ENCODE measurements at regions not wholly inside any gene's neighbourhood (a gene's known extent, or its start where the extent isn't known, plus 50 kb on each side); places are given as distances from the start of the nearest gene placed in this dataset.
A peak's percentile ranks its signal among the peaks of the same experiment; 100 is the strongest.

GRCh38 chr1:232306269-232306961 is 323.5 kb downstream of the SIPA1L2 start:
- Histone ChIP-seq H2AFZ (ENCODE audit: low read depth, low read length) (no peak overlapping the region), H4K20me1 (replicated peaks; ENCODE audit: control insufficient read depth, extremely low read depth, insufficient read depth, low read length) (no peaks in the 10 kb centered on the region), H3K36me3 (ENCODE audit: control insufficient read depth in 2 of 2, extremely low read depth in 1 of 2, insufficient read depth in 2 of 2, low read length in 2 of 2) (no peaks in the 10 kb centered on the region), H3K9me3 (replicated peaks; ENCODE audit: control insufficient read depth, insufficient read depth, low read length) (no peaks in the 10 kb centered on the region), H3K27ac (ENCODE audit: insufficient read depth, low read depth, low read length) (no peak overlapping the region), H3K4me3 (replicated peaks in 1 of 3; ENCODE audit: insufficient read depth in 1 of 3, low read depth in 1 of 3, low read length in 3 of 3) (no peak overlapping the region), H3K9ac (replicated peaks; ENCODE audit: extremely low read depth, insufficient read depth, low read length) (no peak overlapping the region), H3K27me3 (ENCODE audit: control insufficient read depth in 2 of 2, insufficient read depth in 2 of 2, low read length in 2 of 2) (no peaks in the 10 kb centered on the region), H3K4me1 (ENCODE audit: control insufficient read depth, extremely low read depth, insufficient read depth, low read length) (no peaks in the 10 kb centered on the region), H3K79me2 (ENCODE audit: control insufficient read depth, insufficient read depth, low read length) (no peaks in the 10 kb centered on the region), H3K4me2 (ENCODE audit: insufficient read depth, low read length) (no peak overlapping the region), H3K9me1 (replicated peaks; ENCODE audit: control insufficient read depth, extremely low read depth, insufficient read depth, low read length) (no peaks in the 10 kb centered on the region)
- TF ChIP-seq EZH2 (IDR thresholded peaks at IDR 0.05; ENCODE audit: borderline replicate concordance, low read depth, low read length, severe bottlenecking) (no peak), MAX (IDR thresholded peaks at IDR 0.05; ENCODE audit: insufficient read depth, insufficient read length) (no peak), CTCF (IDR thresholded peaks at IDR 0.05; ENCODE audit: extremely low read depth in 1 of 2, insufficient read depth in 1 of 2, low read depth in 1 of 2, low read length in 2 of 2) (peak in 1 of 2 donors; percentile 29)
- CTCF ChIA-PET, result interaction anchor here (0.7 kb wide), 1 partner anchor 321 kb away, joined by 3 read pairs; no protein-coding TSS in a partner anchor
- intact Hi-C loops (cut with micrococcal nuclease), result loop anchor here (5.0 kb wide), 2 partner anchors 321 to 439 kb away; no protein-coding TSS in a partner anchor
- POLR2A ChIA-PET, result no interaction called here
- BruUV-seq (replicated peaks), result no TSS peak
- FAIRE-seq (no peak), DNase-seq (ENCODE audit: low read depth, low spot score) (peak; percentile 77)
- dilution Hi-C loops (cut with MboI; ENCODE audit: extremely low pct_ligation_motif_present, low sequenced_read_pairs), result no loop called here

DNA sequence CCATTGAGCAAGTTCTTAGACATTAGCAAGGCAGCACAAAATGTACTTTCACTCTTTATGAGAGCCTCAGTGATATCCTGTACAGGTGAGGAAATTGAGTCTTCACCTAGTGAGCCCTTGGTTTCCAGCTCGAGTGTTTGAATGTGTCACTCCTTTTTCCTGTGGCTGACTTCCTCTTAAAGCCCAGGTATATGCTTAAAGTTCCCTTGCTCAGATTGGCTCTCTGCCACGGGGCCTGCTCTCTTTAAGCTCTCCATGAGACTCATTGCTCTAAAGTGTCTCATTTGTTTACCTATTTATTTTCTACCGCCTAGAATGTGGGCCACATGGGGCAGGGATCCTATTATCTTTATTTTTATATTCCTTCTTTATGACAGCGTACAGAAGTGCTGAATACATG is 324.9 kb downstream of the SIPA1L2 start:
- Histone ChIP-seq H3K4me3 (replicated peaks in 1 of 3; ENCODE audit: insufficient read depth in 1 of 3, low read depth in 1 of 3, low read length in 3 of 3) (no peak overlapping the region), H3K9ac (replicated peaks; ENCODE audit: extremely low read depth, insufficient read depth, low read length) (no peak overlapping the region), H3K4me1 (ENCODE audit: control insufficient read depth, extremely low read depth, insufficient read depth, low read length) (no peaks in the 10 kb centered on the region), H3K4me2 (ENCODE audit: insufficient read depth, low read length) (no peak overlapping the region), H3K27ac (ENCODE audit: insufficient read depth, low read depth, low read length) (no peak overlapping the region), H4K20me1 (replicated peaks; ENCODE audit: control insufficient read depth, extremely low read depth, insufficient read depth, low read length) (no peaks in the 10 kb centered on the region), H3K9me3 (replicated peaks; ENCODE audit: control insufficient read depth, insufficient read depth, low read length) (no peaks in the 10 kb centered on the region), H3K36me3 (ENCODE audit: control insufficient read depth in 2 of 2, extremely low read depth in 1 of 2, insufficient read depth in 2 of 2, low read length in 2 of 2) (no peaks in the 10 kb centered on the region), H3K27me3 (ENCODE audit: control insufficient read depth in 2 of 2, insufficient read depth in 2 of 2, low read length in 2 of 2) (no peaks in the 10 kb centered on the region), H3K9me1 (replicated peaks; ENCODE audit: control insufficient read depth, extremely low read depth, insufficient read depth, low read length) (no peaks in the 10 kb centered on the region), H3K79me2 (ENCODE audit: control insufficient read depth, insufficient read depth, low read length) (no peaks in the 10 kb centered on the region), H2AFZ (ENCODE audit: low read depth, low read length) (no peak overlapping the region)
- CTCF ChIA-PET, result interaction anchor here (1.0 kb wide), 1 partner anchor 11 kb away, joined by 3 read pairs; no protein-coding TSS in a partner anchor
- dilution Hi-C loops (cut with MboI; ENCODE audit: extremely low pct_ligation_motif_present, low sequenced_read_pairs), result no loop called here
- DNase-seq (ENCODE audit: low read depth, low spot score) (no peak), FAIRE-seq (no peak)
- intact Hi-C loops (cut with micrococcal nuclease), result loop anchor here (5.0 kb wide), 2 partner anchors 322 to 438 kb away; no protein-coding TSS in a partner anchor
- no peak for TF ChIP-seq MAX (IDR thresholded peaks at IDR 0.05; ENCODE audit: insufficient read depth, insufficient read length)
- no peak for TF ChIP-seq POLR2AphosphoS5 (IDR thresholded peaks at IDR 0.05; ENCODE audit: insufficient read depth, low read depth, low read length)
- no peak for TF ChIP-seq GATA2 (IDR thresholded peaks at IDR 0.05; ENCODE audit: insufficient read depth, insufficient read length, low read depth, low read length)
- no peak for TF ChIP-seq EZH2 (IDR thresholded peaks at IDR 0.05; ENCODE audit: borderline replicate concordance, low read depth, low read length, severe bottlenecking)
- no peak for TF ChIP-seq FOS (IDR thresholded peaks at IDR 0.05; ENCODE audit: borderline replicate concordance, insufficient read depth, low read length)
- TF ChIP-seq JUN (IDR thresholded peaks at IDR 0.05; ENCODE audit: borderline replicate concordance, insufficient read depth, insufficient read length, low read depth), result no peak
- no peak for TF ChIP-seq POLR2A (IDR thresholded peaks at IDR 0.05; ENCODE audit: low read depth, low read length)
- no peak for TF ChIP-seq MYC (IDR thresholded peaks at IDR 0.05; ENCODE audit: low read depth, low read length)
- no peak for TF ChIP-seq CTCF (IDR thresholded peaks at IDR 0.05; ENCODE audit: extremely low read depth in 1 of 2, insufficient read depth in 1 of 2, low read depth in 1 of 2, low read length in 2 of 2)
- no TSS peak for BruUV-seq (replicated peaks)
- POLR2A ChIA-PET, result no interaction called here

Data from endothelial cell of umbilical vein (primary cell).